ENCODE measurements at regions not wholly inside any gene's neighbourhood (a gene's known extent, or its start where the extent isn't known, plus 50 kb on each side); places are given as distances from the start of the nearest gene placed in this dataset.
"Not testable (repeated sequence)": the region's sequence is repeated elsewhere in the genome, so short reads cannot be mapped to it uniquely, and the experiment has no call there.

DNA sequence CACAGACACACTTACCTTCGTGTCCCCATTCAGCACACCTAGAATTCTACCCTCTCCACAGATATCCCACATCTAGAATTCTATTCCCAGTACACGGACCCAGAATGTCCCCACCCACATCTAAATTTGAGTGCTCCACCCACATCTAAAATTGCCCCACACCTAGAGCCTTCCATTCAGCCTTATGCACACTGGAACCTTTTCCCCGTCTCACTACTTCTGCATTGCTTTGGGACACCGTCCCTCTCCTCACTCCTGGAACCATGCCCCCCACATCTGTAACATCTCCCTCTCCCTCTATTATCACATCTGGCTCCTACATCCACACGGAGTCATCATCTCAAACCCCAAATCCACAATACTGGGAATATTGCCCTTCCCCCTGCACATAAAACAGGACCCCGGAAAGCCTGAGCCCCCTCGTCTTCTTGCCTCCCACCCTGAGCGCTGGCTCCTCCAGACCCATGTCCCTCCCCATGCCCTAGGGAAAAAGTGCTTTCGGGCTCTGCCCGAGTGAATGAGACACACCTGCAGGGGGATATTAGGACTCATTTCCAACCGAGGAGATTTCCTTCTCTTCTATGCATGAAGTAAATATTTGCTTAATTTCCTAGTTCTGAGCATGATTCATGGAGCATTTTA lies 125.8 kb upstream of the UNC5B start:
- DNase-seq = no peak

DNA sequence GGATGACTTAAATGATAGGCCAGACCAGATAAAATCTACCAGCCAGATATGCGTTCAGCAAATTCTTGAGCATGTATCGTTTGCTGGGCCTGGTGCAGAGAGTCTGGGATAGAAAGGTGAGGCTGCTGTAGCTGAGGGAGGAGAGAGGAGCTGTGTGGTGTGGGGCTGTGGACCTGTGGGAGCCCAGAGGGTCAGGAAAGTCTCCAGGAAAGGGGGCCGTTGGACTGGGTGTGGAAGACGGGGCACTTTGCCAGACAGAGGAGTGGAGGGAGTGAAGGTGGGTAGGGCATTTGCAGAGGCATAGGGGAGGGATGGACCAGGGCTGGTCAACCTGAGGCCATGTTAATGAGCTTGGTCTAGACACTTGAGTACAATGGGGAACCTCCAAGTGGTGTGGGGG lies 124.7 kb upstream of the UNC5B start:
- DNase-seq = no peak

DNA sequence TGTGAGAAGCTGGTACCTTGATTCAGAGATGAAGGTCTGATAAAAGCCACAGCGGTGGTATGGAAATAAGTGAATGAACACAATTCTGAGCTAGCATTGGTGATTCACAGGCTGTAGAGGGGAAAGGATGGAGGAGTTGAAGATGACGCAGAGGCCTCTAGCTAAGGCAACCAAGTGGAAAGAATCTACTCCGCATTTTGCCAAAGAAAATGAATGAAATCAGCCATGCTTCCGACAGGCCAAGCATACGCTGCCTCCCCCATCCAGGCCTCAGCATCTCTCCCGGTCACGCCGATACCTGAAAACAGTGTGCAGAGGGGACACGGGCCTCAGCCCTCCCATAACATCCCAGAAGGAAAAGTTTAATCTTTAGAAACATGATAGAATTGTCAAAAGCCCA lies 124.3 kb upstream of the UNC5B start:
- DNase-seq = no peak

- not testable (repeated sequence) for DNase-seq
Observed at GRCh38 chr10:71088578-71088977, 123.8 kb upstream of the UNC5B start.

GRCh38 chr10:71089162-71089561 lies 123.2 kb upstream of the UNC5B start:
- no peak for DNase-seq

DNA sequence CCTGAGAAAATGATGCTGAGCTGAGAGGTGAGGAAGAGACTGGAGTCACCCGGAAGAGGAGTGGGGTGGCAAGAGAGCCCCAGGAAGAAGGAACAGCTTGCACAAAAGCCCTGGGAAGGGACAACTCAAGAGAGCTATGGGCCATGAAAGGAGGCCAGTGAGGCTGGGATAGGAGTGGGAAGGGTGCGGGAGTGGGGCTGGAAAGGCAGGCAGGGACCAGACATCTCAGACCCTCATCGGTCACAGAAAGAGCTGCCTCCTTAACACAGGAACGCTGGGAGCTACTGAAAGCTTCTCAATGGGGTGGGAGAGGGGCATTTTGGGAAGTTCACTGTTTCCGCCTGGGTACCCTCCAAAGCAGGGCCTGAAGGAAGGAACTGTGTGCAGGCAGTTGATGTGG lies 122.0 kb upstream of the UNC5B start:
- no peak for DNase-seq

DNA sequence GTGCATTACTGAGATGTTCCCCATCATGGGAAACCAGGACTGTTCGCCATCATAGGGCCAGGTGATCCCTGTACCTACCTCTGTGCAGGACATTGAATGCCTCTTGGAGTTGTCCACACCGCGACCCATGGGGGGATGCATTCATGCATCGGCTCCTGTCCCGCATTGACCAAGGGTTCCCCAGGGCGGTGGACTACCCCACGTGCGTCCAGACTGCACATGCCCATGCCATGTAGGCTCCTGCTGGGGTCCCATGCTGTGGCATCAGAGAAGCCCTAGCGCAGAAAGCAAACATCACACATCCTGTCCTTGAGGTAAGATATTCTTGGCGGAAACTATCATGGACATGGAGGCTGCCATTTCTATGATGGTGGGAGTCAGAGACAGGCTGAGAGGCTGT lies 121.6 kb upstream of the UNC5B start:
- DNase-seq = no peak

DNA sequence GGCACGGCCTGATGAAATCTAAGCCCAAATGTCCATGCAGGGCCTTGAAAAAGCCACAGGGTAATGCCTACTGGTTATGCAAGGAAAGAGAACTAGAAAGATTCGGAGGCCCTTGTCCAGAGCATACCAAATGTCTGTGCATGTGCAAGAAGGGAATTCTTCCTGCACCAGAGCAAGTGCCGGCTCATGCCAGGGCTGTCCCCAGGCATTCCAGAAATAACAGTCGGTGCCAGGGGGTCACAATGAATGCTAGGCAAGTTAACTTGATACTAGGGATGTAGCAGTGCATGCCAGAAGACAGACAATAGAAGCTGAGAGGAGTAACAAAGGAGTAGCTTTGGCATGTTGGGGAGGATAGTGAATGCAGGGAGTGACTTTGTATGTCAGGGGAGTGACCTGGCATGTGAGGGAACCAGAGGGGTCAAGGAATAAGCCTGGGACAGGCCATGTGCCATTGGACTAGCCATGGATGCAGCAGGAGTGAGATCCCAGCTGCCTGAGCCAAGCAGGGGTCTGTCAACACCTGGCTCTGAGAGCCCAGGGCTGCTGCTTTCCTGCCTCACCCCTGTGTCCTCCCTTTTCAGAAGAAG lies 119.5 kb upstream of the UNC5B start:
- DNase-seq = no peak

- DNase-seq = no peak
Observed at GRCh38 chr10:71093531-71093930, 118.8 kb upstream of the UNC5B start.

DNA sequence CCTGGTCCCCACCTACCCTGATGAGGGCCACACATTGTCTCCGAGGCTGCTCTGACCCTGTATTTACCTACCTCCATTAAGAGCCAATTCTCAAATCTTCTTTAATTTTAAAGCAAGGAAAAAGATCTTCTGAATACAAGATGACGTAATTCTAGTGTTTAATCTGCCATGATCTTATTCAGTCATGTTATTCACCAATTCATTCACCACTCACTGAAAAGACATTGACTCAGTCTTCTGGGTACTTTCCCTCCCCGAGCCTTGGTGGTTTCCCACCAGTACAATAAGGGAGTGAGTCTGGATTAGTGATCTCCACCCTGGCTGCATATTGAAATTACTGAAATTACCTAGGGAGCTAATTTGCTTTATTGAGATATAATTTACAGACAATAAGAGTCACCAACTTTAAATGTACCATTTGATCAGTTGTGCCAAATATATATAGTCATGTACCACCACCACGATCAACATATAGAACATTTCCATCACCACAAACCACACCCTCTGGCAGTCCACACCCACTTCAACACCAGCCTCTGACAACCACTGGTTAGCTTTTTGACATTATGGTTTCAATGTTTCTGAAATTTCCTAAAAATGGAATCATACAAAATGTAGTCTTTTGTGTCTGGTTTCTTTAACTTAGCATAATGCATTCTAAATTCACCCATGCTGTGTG lies 117.5 kb upstream of the UNC5B start:
- DNase-seq = no peak

DNA sequence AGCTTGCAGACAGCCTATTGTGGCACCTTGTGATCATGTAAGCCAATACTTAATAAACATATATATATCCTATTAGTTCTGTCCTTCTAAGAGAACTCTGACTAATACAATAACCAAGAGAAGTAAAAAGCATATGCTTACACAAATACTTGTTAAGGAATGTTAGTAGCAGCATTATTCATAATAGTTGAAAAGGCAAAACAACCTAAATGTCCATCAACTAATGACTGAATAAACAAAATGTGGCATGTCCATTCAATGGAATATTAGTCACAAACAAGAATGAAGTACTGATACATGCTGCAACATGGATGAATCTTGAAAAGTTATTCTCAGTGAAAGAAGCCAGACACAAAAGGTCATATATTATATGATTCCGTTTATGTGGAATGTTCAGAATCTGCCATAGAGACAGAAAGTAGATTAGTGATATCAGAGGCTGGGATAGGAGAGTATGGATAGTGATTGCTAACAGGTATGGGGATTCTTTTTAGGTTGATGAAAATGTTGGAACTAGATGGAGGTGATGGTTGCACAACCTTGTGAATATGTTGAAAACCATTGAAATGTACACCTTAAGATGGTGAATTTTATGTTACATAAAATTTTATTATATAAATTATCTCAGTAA lies 112.5 kb upstream of the UNC5B start:
- no peak for DNase-seq

- DNase-seq = no peak
Observed at GRCh38 chr10:71103961-71104360, 108.4 kb upstream of the UNC5B start.

DNA sequence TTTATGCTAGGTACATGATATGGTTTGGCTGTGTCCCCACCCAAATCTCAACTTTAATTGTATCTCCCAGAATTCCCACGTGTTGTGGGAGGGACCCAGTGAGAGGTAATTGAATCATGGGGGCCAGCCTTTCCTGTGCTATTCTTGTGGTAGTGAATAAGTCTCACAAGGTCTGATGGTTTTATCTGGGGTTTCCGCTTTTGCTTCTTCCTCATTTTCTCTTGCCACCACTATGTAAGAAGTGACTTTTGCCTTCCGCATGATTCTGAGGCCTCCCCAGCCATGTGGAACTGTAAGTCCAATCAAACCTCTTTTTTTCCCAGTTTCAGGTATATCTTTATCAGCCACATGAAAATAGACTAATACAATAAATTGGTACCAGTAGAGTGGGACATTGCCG lies 106.2 kb upstream of the UNC5B start:
- not testable (repeated sequence) for DNase-seq

DNA sequence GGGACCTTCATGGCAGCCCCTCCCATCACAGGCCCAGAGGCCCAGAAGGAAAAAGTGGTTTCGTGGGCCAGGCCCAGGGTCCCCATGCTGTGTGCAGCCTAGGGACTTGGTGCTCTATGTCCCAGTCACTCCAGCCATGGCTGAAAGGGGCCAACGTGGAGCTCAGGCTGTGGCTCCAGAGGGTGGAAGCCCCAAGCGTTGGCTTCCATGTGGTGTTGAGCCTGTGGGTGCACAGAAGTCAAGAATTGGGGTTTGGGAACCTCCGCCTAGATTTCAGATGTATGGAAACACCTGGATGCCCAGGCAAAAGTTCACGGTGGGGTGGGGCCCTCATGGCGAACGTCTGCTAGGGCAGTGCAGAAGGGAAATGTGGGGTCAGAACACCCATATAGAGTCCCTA lies 105.3 kb upstream of the UNC5B start:
- DNase-seq = not testable (repeated sequence)

DNA sequence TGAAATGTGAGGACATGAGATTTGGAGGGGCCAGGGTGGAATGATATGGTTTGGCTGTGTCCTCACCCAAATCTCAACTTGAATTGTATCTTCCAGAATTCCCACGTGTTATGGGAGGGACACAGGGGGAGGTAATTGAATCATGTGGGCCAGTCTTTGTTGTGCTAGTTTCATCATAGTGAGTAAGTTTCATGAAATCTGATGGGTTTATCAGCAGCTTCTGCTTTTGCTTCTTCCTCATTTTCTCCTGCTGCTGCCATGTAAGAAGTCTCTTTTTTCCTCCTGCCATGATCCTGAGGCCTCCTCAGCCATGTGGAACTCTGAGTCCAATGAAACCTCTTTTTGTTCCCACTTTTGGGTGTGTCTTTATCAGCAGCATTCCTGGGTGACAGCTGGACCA lies 104.3 kb upstream of the UNC5B start:
- not testable (repeated sequence) for DNase-seq

- no peak for DNase-seq
Observed at GRCh38 chr10:71112138-71112785, 100.1 kb upstream of the UNC5B start.

DNA sequence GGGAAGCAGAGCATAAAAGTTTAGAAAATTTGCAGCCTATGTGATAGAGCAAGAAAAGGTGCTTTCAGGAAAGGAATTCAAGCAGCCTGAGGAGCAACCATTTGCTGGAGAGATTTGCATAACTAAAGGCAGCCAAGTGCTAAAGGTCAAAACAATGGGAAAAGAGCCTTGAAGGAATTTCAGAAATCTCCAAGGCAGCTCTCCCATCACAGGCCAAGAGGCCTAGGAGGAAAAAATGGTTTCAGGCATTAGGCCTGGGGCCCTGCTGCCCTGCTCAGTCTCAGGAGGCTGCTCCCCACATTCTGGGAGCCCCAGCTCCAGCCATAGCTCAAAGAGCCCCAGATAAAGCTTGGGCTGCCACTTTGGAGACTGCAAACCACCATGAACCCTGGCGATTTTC lies 95.9 kb upstream of the UNC5B start:
- DNase-seq = no peak

DNA sequence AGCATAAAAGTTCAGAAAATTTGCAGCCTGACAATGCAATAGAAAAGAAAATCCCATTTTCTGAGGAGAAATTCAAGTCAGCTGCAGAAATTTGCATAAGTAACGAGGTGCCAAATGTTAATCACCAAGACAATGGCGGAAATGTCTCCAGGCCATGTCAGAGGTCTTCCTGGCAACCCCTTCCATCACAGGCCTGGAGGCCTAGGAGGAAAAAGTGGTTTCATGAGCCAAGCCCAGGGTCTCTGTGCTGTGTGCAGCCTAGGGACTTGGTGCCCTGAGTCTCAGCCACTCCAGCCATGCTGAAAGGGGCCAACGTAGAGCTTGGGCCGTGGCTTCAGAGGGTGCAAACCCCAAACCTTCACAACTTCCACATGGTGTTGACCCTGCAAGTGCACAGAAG lies 94.8 kb upstream of the UNC5B start:
- DNase-seq = not testable (repeated sequence)

GRCh38 chr10:71123023-71123422 lies 89.3 kb upstream of the UNC5B start:
- DNase-seq = no peak

GRCh38 chr10:71124921-71125748 lies 87.2 kb upstream of the UNC5B start:
- no peak for DNase-seq

DNA sequence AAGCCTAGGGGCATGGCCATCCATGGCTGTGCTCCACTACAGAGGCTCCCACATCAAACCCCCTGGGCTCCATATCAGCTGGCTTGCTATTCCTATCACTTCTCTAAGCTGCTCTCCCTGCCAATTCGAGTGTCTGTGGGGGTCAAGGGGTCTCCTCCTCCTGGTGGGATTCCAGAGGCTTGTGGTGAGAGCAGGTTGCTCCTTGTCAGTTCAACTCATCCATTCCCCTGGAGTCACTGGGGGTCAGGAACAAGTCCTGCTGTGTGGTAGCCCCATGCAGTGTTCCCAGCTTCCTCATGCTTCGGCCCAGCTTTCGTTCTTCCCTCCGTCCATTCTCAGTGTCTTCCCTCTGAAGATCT lies 86.6 kb upstream of the UNC5B start:
- no peak for DNase-seq

GRCh38 chr10:71126432-71126831 lies 85.9 kb upstream of the UNC5B start:
- no peak for DNase-seq

DNA sequence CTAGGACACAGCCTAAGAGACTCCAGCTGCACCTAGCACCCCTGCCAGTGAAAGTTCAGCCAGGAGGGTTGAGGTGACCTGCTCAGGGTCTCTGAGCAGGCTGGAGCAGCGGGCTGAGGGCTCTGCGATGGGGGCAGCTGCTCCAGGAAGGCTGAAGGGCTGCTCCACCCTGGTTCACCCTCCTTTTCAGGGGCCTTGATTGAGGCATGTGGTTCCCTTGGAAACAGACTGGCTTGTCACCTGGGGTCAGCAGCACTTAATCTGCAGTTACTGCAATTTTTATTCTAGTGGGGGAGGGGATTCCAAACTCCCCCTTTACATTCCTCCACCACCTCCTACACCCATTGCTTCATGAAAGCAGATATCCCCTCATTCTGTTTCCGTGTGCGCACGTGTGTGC lies 85.3 kb upstream of the UNC5B start:
- no peak for DNase-seq
